GM18870 (cell line): ENCODE measurements at regions not wholly inside any gene's neighbourhood (a gene's known extent, or its start where the extent isn't known, plus 50 kb on each side); places are given as distances from the start of the nearest gene placed in this dataset.

Source experiments
- ATAC-seq: cut with Tn5 transposase; IDR thresholded peaks from one replicate; pipeline ENCODE4 v1.9.1; 2021; ENCODE audit warnings: moderate library complexity; ENCODE audit not compliant: unreplicated experiment

DNA sequence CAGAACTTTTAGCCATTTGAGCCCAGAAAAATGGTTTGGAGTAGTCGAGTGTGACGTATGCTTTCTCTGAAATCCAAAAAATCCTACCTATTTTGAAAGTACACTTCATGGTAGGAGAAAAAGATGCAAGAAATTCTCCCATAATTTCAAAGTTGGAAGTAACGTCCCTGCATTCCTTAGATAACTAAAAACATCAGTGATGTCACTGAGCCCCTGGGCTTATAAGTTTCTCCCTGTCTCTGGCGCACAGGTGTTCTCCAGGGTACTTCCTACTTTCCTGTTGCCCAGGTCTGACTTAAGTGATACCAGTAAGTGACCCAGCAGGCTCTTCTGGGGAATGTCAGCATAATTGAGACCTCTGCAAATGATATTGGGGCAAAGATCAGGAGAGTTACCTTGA lies 90.5 kb upstream of the WDR1 start:
- ATAC-seq: no peak

DNA sequence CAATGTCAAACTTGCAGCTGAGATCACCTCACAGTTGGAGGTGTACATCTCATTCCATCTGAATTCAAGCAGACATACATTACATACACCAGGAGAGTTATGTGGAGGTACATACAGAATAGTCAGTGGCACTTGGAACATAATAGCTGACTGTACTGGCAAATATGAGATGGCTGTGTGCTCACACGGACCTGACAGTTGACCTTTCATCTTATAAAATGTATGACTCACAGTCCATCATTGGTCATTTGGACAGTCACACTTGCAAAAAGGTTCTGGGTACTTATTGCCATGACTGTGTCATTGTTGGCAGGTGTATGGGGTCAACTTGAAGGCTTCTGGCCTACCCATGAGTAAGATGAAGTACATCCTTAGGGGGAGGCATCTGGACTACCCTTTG lies 88.6 kb upstream of the WDR1 start:
- no peak for ATAC-seq

DNA sequence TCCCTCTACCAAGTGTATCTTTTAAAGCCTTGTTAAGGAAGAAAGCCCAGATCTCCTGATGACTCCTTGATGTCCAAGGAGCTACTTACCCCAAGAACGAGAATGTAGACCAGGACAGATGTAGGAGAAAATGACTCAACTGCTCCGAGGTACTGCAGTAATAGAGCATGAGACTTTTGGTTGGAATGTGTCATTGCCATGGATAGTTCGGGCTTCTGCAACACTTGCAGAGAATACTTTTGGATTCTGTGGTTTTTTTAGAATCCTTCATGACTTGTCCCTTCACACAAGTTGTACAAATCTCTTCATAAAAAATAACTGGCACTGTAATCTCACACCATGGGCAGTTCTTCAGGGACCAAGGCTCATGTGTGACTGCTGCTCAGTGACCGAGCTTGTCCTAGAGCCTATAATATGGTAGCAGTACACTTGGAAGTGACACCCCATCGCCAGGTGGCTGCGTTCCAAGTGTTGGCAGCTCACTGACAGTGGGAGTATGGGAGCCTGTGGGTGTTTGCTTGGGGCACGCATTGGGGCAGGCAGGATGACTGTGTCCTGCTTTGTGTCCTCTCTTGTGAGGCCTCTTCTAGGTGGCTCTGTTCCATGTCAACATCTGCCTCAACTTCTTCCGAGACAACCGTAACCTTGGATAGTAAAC lies 87.9 kb upstream of the WDR1 start:
- ATAC-seq: no peak

DNA sequence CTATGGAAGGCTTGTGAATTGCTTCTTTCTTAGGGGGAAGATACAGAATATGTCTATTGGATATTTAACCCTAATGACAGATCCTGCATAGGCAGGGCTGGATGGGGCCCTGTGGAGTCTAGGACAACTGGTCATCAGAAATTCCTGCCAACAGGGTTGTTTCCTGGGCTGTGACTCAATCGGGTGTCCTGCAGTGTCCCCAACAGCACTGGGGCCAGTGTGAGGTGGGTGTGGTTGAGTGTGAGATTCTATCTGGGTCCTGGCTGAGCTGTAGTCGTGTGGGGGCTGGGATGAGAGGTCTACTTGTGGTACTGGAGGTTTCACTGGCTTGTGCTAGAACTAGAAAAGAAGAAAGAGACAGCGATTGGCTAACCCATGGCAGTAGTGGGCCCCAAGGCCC lies 87.3 kb upstream of the WDR1 start:
- no peak for ATAC-seq

DNA sequence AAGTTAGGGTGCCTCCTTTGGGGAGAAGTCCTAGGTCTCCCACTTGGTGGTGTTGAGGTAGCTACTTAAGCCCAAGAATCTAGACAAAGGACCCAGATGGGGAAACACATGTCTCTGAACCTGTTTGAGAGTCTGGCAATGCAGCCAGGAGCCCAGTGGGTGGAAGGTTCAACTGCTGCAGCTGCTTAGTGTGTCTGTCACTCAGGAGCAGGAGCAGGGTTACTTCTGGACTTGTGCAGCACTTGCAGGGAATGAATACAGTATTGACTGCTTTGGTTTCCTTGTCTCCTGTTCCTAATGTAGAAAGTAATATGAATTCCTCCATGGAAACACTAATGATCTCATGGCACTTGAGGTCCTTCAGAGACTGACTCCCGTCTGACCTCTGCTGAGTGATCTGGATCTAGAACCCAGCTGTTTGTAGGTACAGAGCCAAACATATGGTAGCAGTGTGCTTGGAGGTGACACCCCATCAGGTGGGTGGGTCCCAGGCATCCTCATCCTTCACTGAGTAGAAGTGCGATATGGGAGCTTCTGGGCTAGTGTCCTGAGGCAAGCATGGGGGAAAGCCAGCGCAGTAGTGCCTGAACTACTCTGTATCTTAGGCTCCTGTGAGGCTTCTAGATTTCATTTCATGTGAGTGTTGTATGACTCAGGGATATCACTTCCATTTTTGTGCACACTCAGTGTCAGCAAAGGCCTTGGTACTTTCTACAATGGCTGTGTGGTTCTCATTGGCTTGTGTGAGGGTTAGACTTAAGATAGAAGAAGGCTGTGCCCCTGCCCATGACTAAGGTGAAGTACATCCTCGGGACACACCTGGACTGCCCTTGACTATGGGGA lies 85.0 kb upstream of the WDR1 start:
- no peak for ATAC-seq

DNA sequence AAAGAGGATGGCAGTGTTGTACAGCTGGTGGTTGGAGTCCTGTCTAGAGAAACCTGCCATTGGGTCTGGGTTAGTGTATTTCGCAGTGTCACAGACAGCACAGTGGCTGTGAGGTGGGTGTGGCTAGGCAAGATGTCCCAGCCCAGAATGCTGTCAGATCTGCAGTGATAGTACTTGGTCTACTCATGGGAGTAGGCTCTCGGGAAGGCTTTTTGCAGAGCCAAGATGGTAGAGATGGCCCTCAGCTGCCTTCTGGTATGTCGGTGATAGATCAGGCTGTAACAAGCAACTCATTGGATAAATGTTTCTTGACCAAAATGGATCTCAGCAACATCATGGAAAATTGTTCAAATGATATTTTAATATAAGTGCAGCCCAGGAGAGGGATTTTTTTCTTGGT lies 84.3 kb upstream of the WDR1 start:
- no peak for ATAC-seq

DNA sequence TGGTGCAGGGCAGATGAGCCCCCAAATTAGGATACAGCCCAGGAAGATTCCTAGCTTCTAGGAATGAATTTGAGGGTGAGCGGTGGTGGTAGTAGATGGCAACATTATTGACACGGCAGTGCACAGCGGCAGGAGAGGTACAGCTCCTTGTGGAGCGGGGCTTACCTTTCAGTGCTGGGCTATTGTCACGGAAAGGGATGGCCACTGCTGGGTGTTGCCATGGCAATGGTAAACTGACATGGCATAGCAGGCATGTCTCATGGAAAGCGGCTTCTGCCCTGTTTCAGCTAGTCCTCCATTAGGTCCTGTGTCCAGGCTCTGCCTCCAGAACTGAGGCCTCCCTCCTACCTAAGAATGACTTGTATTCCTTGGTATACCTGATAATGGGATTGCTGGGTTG lies 81.8 kb upstream of the WDR1 start:
- ATAC-seq: no peak

DNA sequence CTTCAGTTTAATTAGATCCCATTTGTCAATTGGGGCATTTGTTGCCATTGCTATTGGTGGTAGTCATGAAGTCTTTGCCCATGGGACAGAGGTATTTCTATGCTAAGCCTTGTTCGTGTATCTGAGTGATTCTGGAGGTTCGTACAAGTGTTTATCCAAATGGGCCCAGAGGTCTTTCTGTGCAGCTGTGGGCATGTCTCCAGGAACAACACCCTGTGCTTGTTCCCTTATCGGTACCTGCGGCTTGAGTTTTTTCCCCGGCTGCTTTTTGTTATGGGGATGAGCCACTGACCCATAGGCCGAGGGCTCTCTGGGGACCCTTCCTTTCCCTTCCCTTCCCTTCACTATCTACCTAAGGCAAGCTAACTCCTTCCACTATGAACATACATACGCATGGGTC lies 81.4 kb upstream of the WDR1 start:
- ATAC-seq: no peak

DNA sequence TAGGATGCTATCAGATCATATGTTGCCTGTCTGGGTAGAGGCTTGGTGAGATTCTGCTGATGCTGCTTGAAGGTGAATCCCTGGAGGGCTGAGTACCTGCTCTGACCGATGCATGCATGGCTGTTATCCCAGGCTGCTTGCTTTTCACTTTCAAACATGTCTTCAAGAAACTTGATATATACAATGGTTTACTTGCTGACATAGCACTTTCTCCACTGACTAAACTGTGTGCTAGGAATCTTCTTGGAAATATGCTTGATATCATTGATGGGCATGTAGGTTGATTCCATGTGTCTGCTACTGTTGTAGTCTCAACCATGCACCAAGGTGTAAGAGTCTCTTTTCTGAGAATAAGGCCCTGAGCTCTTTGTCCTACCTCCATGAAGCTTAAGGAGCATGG lies 79.6 kb upstream of the WDR1 start:
- no peak for ATAC-seq

DNA sequence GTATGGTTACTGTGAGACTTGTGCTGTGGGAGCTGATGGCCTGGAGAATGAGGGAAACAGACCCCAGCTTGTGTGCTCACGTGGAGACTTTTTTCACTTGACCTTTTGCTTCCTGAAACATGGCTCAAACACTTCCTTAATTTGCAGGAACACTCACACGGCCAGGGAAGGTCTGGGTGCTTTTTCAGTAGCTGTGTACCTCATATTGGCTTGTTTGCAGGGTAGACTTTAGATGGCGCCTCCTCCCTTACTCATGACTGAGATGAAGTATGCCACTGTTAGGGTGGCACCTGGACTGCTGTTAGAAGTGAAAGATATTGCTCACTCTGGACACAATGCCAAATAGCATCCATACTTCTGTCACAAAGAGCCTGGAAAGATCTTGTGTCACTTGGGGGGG lies 75.7 kb upstream of the WDR1 start:
- ATAC-seq: no peak

DNA sequence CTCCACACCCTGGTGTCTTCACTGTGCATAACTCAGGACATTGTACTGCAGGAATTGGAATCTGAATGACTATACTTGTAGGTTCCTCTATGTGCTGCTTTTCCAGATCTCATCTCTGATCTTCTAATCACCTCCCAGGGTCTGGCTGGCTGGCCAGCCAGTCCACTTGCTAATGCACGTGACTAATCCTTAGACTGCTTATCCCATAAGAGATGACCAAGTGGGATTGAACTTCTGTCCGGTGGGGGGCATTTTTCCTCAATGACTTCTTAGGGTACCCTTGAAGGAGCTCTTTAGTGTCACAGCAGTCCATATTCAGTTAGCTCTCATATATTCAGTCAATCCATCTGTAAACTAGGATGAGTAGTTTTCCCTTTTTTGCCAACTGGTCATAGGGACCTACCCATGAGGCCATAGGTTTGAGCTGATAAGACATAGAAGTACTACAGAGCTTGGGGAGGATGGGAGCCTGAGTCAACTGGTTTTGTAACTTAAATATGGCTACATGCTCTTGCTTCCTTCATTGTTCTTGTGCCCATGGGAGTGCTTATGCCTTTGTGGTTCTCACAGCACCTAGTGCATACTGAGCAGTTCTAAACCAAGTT lies 71.9 kb upstream of the WDR1 start:
- no peak for ATAC-seq

DNA sequence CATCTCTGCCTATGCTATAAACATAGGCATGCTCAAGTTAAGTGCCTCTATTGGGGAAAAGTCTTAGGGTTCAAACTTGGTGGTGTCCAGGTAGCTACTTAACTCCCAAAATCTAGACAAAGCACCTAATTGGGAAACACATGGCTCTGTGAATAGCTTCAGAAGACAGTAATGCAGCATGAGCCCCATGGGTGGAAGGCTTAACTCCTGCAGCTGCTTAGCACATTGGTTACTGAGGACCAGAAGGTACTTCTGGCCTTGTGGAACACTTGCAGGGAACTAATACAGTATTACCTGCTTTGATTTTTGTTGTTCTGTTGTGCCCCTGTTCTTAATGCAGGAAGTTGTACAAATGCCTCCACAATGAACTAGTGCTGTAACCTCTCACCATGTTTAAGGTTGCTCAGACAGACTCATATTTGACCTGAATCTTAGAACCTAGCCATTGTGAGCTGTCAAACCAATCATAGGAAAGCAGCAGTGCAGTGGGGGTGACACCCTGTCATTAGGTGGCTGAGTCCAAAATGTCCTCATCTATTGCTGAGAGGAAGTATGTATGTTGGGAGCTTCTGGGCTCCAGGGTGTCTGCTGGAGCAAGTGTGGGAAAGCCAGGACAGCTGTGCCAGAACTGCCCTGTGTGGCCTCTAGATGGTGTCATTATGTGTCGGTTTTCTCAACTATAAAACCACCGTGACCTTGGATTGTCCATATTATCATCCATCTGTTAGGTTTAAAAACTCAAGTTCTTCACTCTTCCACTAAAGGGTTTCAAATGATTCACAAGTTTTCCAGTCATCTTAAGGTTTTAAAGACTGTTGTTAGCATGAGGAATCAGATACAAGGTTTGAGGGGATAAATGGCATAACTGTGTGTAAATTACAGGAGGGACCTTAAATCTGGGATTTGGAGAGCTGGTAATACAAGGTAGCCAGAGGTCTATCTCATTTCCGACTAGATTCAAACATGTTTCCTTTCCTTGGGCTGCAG lies 69.9 kb upstream of the WDR1 start:
- ATAC-seq: no peak

DNA sequence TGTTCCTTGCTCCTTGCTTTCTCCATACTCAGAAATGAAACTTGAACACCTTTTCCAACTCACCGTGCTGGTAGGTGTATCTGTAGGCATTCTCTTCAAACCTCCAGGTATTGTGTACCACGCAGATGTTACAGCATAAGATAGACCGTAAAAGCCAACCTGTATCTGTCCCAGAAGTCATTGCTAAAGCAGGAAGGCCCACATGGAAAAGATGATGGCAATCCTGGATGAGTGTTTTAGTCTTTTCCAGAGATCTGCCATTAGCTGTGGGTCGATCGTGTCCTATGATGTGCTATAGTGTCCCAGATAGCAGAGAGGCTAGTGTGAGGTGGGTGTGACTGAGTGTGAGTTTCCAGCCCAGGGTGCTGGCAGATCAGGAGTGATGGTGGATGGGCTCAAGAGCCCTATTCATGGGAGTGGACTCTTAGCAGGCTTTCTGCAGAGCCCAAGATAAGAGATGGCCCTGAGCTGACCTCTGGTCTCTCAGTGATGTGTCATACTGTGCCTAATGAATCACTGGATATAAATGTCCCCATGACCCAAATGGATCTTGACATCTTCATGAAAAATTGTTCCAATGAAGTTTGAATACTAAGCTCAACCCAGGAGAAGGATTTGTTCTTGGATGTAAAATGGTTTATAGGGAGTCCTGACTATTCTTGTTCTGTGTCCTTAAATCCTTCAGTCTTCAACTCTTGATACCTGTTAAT lies 69.1 kb upstream of the WDR1 start:
- no peak for ATAC-seq

DNA sequence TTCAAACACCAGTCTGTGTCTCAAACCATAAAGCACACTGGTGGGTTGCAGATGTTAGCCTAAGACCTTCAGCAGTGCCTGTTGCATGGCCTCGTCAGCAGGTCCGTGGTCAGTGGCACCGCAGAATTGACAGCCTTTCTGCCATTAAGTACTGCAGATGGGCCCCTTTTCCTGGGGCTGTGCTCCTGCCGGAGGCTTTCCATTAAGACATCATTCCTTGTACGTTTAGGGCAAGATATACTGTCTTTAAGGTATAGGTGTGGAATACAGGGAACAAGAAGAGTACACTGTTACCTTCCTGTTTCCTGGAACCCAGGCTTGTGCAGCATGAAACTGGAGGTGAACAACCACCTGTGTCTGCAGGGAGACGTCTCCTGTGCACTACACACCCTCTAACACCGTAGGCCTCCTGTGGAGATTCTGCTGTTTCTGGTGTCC lies 67.9 kb upstream of the WDR1 start:
- no peak for ATAC-seq

DNA sequence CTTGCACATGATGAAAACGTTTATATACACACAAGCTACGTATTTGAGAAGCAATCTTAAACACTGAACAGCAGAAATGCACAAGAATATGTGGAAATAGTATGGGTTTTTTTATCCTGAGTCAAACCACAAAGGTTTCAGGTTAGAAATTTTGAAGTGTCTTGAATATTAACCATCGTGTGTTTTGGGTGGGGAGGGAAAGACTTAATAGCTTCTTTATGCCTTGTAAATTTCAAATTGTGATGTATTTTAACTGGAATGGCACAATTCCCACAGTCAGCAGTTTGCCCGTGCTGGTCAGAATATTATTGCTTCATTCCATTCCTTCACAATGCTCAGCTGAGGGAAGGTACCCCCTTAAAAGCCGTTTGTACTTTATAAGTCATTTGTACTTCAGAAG lies 67.4 kb upstream of the WDR1 start:
- ATAC-seq: no peak

DNA sequence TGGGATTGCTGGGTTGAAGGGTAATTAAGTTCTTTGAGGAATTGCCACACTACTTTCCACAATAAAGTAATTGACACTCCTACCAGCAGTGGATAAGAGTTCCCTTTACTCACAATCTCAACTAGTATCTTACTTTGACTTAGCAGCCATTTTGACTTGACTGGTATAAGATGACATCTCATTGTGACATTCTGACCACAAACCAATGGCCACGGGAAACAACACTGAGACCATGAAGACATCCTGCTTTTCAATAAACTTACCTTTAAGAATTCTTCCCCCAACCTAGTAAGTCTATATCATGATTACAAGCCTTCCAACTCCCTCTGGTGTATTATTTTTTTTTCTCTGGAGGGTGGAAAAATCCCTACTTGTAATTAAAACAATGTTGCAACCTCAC lies 66.9 kb upstream of the WDR1 start:
- no peak for ATAC-seq

DNA sequence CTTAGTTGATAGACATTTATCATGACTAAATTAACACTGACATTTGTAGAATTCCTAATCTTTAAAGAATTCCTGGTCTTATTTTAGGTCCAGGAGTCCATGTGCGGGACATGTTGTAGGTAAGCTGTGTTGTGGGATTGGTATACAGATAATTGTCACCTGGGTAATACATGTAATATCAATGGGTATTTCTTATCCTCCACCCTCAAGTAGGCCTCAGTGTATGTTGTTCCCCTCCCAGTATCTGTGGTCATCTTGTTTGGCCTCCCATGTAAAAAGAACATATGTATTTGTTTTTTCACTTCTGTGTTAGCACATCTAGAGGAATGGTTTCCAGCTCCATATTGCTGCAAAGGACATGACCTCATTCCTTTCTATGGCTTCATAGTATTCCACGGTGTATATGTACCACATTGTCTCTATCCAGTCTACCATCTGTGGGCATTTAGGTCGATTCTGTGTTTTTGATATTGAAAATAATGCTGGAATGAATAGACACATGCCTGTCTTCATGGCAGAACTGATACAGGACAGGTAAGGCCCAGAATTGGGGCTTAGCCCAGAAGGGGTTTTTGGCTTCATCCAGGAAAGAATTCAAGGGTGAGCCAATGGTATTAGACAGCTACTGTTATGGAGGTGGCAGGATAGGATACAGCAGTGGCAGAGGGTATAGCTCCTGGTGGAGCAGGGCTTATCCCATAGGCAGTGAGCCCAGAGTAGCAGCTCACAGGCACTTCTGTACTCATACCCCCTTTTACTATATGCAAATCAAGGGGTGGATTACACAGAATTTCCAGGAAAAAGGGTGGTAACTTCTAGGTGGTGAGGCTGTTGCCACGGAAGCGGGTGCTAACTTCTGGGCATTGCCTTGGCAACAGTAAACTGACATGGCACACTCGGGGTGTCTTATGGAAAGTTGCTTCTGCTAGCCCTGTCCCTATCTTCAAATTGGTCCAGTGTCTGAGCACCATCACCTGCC lies 66.1 kb upstream of the WDR1 start:
- no peak for ATAC-seq

DNA sequence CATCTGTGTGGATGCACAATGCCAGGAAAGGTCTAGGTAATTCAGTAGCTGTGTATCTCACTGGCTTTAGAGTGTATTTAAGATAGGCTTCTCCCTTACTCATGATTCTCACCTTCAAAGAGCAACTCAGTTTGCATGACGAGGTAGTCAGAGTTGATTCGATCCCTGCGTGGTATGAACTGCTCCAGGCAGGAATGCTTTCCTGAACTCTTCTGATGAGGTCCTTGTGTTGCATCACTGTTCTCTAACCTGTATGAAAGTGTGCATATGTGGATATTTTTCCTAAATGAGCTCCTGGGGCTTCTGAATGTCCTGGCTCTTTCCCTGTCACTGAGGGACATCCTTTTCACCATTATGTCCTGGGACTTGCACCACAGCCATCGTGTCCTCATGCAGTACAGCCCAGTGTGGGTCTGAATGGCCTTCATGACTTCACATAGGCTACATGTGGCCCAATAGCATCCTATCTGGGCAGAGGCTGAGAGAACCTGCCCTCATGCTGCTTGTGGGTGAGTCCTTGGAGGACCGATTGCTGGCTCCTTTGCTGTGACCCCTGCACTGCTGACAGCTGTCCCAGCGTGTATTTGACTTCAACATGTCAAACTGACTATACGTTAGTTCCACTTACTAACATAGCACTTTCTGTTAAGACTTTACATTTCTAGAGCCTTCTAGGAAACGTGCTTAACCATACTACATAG lies 65.3 kb upstream of the WDR1 start:
- ATAC-seq: no peak
